ENCODE measurements at regions not wholly inside any gene's neighbourhood (a gene's known extent, or its start where the extent isn't known, plus 50 kb on each side); places are given as distances from the start of the nearest gene placed in this dataset.

DNA sequence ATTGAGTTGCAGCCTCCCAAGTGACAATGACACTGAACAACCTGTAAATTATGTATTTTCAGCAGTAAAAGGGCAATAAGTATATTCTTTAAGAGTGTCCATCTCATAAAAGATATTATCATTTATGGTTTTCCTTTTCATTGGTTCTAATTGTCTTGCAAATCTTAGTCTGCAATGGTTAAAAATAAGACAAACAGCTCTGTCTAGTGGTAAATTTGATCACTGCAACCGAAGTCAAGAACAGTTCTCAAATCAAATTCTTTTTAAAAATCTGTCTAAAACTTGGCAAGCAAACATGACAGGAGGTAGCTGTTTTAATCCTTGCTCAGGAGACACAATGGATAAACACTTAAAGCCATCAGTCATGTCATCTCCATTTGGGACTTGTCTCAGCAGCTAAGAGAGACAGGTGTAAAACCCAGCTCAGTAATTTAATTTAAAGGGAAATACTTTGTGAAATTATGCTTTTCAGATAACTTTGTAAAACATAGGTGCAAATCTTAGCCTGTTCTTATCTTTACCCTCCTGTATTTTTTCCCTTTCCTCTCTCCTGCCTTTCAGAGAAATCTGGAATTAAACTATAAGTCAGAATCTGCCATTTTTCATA, 150.3 kb upstream of the ARHGEF26 start:
- Mint-ChIP-seq H3K27me3 (ENCODE audit: low read depth) (no peaks in the 10 kb centered on the region), H3K4me1 (no peaks in the 10 kb centered on the region), H3K9me3 (peaks cover 21% of the 10 kb centered on the region), H3K27ac (no peak overlapping the region), H3K4me3 (no peak overlapping the region), H3K36me3 (no peaks in the 10 kb centered on the region)
- DNase-seq (ENCODE audit: low spot score) (no peak), ATAC-seq (no peak; the same call in 1 of the 2 replicates)
- TF ChIP-seq, protein P1, sequence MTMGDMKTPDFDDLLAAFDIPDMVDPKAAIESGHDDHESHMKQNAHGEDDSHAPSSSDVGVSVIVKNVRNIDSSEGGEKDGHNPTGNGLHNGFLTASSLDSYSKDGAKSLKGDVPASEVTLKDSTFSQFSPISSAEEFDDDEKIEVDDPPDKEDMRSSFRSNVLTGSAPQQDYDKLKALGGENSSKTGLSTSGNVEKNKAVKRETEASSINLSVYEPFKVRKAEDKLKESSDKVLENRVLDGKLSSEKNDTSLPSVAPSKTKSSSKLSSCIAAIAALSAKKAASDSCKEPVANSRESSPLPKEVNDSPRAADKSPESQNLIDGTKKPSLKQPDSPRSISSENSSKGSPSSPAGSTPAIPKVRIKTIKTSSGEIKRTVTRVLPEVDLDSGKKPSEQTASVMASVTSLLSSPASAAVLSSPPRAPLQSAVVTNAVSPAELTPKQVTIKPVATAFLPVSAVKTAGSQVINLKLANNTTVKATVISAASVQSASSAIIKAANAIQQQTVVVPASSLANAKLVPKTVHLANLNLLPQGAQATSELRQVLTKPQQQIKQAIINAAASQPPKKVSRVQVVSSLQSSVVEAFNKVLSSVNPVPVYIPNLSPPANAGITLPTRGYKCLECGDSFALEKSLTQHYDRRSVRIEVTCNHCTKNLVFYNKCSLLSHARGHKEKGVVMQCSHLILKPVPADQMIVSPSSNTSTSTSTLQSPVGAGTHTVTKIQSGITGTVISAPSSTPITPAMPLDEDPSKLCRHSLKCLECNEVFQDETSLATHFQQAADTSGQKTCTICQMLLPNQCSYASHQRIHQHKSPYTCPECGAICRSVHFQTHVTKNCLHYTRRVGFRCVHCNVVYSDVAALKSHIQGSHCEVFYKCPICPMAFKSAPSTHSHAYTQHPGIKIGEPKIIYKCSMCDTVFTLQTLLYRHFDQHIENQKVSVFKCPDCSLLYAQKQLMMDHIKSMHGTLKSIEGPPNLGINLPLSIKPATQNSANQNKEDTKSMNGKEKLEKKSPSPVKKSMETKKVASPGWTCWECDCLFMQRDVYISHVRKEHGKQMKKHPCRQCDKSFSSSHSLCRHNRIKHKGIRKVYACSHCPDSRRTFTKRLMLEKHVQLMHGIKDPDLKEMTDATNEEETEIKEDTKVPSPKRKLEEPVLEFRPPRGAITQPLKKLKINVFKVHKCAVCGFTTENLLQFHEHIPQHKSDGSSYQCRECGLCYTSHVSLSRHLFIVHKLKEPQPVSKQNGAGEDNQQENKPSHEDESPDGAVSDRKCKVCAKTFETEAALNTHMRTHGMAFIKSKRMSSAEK (CRISPR knock-in tag; IDR thresholded peaks at IDR 0.05; ENCODE audit: borderline replicate concordance): no peak
- TF ChIP-seq, protein P2, sequence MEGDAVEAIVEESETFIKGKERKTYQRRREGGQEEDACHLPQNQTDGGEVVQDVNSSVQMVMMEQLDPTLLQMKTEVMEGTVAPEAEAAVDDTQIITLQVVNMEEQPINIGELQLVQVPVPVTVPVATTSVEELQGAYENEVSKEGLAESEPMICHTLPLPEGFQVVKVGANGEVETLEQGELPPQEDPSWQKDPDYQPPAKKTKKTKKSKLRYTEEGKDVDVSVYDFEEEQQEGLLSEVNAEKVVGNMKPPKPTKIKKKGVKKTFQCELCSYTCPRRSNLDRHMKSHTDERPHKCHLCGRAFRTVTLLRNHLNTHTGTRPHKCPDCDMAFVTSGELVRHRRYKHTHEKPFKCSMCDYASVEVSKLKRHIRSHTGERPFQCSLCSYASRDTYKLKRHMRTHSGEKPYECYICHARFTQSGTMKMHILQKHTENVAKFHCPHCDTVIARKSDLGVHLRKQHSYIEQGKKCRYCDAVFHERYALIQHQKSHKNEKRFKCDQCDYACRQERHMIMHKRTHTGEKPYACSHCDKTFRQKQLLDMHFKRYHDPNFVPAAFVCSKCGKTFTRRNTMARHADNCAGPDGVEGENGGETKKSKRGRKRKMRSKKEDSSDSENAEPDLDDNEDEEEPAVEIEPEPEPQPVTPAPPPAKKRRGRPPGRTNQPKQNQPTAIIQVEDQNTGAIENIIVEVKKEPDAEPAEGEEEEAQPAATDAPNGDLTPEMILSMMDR (IDR thresholded peaks at IDR 0.05): 0 out of 2 replicates have a peak, but pooled peaks have one; percentile 15
- CTCF ChIA-PET: interaction anchor here (0.5 to 1.8 kb wide), 10 partner anchors 10 to 761 kb away, joined by 3 to 13 read pairs (median 4); no protein-coding TSS in a partner anchor
- POLR2A ChIA-PET: no interaction called here

- CTCF ChIA-PET: interaction anchor here (1.1 kb wide), 1 partner anchor 930 kb away, joined by 3 read pairs; no protein-coding TSS in a partner anchor
- ATAC-seq (no peak), DNase-seq (ENCODE audit: low spot score) (no peak)
- TF ChIP-seq NR1H2 (CRISPR knock-in tag; IDR thresholded peaks at IDR 0.05): no peak
- no peak for TF ChIP-seq ZNF219 (CRISPR knock-in tag; IDR thresholded peaks at IDR 0.05; ENCODE audit: borderline replicate concordance)
- no peak for TF ChIP-seq TEAD4 (CRISPR knock-in tag; IDR thresholded peaks at IDR 0.05)
- TF ChIP-seq CREB1 (CRISPR knock-in tag; IDR thresholded peaks at IDR 0.05): no peak
- H3K4me3 Mint-ChIP-seq: no peak overlapping the region
- no peaks in the 10 kb centered on the region for H3K4me1 Mint-ChIP-seq
- H3K9me3 Mint-ChIP-seq: peaks cover 9% of the 10 kb centered on the region
- no peaks in the 10 kb centered on the region for H3K36me3 Mint-ChIP-seq
- POLR2A ChIA-PET: no interaction called here
- H3K27me3 Mint-ChIP-seq (ENCODE audit: low read depth): no peaks in the 10 kb centered on the region
- no peak overlapping the region for H3K27ac Mint-ChIP-seq
Measured at GRCh38 chr3:153972862-153973261, 148.3 kb upstream of the ARHGEF26 start.

DNA sequence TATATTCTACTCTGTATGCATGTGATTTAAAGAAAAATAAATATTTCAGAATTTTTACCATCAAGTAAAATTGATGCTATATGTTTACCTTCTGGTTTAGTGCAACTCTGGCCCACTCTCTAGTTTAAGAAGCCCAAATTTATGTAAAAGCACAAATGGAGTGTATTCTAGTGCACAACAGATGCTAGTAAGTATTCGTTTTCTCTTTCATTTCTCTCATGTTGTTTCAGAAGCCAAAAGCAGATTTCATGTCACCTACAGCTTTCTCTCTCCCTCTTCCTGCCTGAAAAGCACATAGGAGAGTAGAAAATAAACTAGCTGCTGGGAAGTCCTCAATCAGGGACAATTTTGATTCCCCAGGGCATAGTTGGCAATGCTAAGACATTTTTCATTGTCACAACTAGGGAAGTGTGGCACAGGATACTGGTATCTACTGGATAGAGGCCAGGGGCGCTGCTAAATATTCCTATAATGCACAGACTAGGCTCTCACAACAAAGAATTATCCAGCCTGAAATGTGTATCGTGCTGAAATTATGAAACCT, 147.4 kb upstream of the ARHGEF26 start:
- no peak overlapping the region for H3K4me3 Mint-ChIP-seq
- H3K27ac Mint-ChIP-seq: no peak overlapping the region
- POLR2A ChIA-PET: interaction anchor here (0.5 kb wide), 1 partner anchor 804 kb away, joined by 3 read pairs; no protein-coding TSS in a partner anchor
- no peaks in the 10 kb centered on the region for H3K4me1 Mint-ChIP-seq
- H3K27me3 Mint-ChIP-seq (ENCODE audit: low read depth): no peaks in the 10 kb centered on the region
- DNase-seq (ENCODE audit: low spot score) (no peak), ATAC-seq (no peak)
- CTCF ChIA-PET: no interaction called here
- no peaks in the 10 kb centered on the region for H3K36me3 Mint-ChIP-seq
- TF ChIP-seq FOXJ3 (CRISPR knock-in tag; IDR thresholded peaks at IDR 0.05; ENCODE audit: borderline replicate concordance) (no peak), CREB1 (CRISPR knock-in tag; IDR thresholded peaks at IDR 0.05) (no peak), PRRX2 (CRISPR knock-in tag; IDR thresholded peaks at IDR 0.05) (no peak), ZNF138 (CRISPR knock-in tag; conservative IDR thresholded peaks at IDR 0.05) (no peak)
- TF ChIP-seq, protein P3, sequence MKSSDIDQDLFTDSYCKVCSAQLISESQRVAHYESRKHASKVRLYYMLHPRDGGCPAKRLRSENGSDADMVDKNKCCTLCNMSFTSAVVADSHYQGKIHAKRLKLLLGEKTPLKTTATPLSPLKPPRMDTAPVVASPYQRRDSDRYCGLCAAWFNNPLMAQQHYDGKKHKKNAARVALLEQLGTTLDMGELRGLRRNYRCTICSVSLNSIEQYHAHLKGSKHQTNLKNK (CRISPR knock-in tag; IDR thresholded peaks at IDR 0.05): no peak
- TF ChIP-seq, protein P4, sequence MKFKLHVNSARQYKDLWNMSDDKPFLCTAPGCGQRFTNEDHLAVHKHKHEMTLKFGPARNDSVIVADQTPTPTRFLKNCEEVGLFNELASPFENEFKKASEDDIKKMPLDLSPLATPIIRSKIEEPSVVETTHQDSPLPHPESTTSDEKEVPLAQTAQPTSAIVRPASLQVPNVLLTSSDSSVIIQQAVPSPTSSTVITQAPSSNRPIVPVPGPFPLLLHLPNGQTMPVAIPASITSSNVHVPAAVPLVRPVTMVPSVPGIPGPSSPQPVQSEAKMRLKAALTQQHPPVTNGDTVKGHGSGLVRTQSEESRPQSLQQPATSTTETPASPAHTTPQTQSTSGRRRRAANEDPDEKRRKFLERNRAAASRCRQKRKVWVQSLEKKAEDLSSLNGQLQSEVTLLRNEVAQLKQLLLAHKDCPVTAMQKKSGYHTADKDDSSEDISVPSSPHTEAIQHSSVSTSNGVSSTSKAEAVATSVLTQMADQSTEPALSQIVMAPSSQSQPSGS (CRISPR knock-in tag; IDR thresholded peaks at IDR 0.05; ENCODE audit: borderline replicate concordance, low read depth): no peak
- H3K9me3 Mint-ChIP-seq: no peaks in the 10 kb centered on the region

Measured in WTC11 (cell line).